Upper lobe of right lung (tissue), 1 donor: ENCODE measurements at regions not wholly inside any gene's neighbourhood (a gene's known extent, or its start where the extent isn't known, plus 50 kb on each side); places are given as distances from the start of the nearest gene placed in this dataset.
A peak's percentile ranks its signal among the peaks of the same experiment; 100 is the strongest.

Source experiments
- ATAC-seq: fragments of 200-7000 bp; cut with Tn5 transposase; one replicate; pipeline ENCODE4 v1.9.1; 2020; ENCODE audit warnings: mild to moderate bottlenecking, moderate library complexity
- DNase-seq: peaks from one replicate; pipeline ENCODE4 v3.0.0-alpha.2; 2020
- H3K27ac ChIP-seq: fragments of 200-600 bp; one replicate; pipeline ENCODE4 v1.8.0; 2022
- H3K27me3 ChIP-seq: fragments of 200-600 bp; one replicate; pipeline ENCODE4 v1.8.0; 2022; ENCODE audit warnings: mild to moderate bottlenecking
- H3K36me3 ChIP-seq: fragments of 200-600 bp; one replicate; pipeline ENCODE4 v1.8.0; 2022
- H3K4me1 ChIP-seq: fragments of 200-600 bp; one replicate; pipeline ENCODE4 v1.8.0; 2022
- H3K4me3 ChIP-seq: fragments of 200-600 bp; one replicate; pipeline ENCODE4 v1.8.0; 2022; ENCODE audit warnings: mild to moderate bottlenecking
- H3K9me3 ChIP-seq: fragments of 200-600 bp; one replicate; pipeline ENCODE4 v1.8.0; 2022
- intact Hi-C: fragments of 100-400 bp; cut with DNase I; formaldehyde crosslinking; loops from one replicate; pipeline ENCODE4 v1.11.0; 2022
- TF ChIP-seq, protein P1 (sequence below): fragments of 200-600 bp; IDR thresholded peaks from one replicate; pipeline ENCODE4 v1.8.0; 2022; ENCODE audit warnings: antibody characterized with exemption
- donor health status: DM: no; HTN: yes; CAD: no; lungs with severe emphysema.

DNA sequence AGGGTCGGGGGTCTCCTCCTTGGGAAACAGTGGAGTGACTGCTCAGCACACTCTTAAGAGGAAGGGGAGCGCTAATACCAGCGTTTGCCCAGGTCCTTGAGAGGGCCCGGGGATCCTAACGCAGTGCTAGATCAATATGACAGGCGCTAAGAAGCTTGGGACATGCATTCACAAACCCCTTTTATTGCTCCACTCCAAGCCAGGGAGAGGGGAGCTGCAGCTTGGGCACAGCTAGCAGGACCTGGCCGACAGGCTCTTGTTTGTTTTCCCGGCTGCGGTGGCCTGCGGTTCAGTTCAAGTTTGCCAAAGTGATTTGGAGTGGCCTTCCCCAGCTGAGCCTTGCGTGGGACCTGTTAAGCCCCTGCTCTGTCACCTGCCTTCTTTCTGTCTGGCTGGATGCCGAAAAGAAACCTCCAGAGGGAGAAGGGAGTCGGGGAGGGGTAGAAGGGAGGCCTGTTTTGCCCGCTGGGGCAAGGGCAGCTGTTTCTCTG lies 152.1 kb downstream of the GLI2 start:
- DNase-seq (no peak), ATAC-seq (peak; percentile 37)
- Histone ChIP-seq H3K4me3 (no peak overlapping the region), H3K36me3 (no peaks in the 10 kb centered on the region), H3K9me3 (no peaks in the 10 kb centered on the region), H3K27ac (no peak overlapping the region), H3K4me1 (no peaks in the 10 kb centered on the region), H3K27me3 (no peaks in the 10 kb centered on the region)
- intact Hi-C loops = no loop called here
- TF ChIP-seq, protein P1, sequence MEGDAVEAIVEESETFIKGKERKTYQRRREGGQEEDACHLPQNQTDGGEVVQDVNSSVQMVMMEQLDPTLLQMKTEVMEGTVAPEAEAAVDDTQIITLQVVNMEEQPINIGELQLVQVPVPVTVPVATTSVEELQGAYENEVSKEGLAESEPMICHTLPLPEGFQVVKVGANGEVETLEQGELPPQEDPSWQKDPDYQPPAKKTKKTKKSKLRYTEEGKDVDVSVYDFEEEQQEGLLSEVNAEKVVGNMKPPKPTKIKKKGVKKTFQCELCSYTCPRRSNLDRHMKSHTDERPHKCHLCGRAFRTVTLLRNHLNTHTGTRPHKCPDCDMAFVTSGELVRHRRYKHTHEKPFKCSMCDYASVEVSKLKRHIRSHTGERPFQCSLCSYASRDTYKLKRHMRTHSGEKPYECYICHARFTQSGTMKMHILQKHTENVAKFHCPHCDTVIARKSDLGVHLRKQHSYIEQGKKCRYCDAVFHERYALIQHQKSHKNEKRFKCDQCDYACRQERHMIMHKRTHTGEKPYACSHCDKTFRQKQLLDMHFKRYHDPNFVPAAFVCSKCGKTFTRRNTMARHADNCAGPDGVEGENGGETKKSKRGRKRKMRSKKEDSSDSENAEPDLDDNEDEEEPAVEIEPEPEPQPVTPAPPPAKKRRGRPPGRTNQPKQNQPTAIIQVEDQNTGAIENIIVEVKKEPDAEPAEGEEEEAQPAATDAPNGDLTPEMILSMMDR = no peak

DNA sequence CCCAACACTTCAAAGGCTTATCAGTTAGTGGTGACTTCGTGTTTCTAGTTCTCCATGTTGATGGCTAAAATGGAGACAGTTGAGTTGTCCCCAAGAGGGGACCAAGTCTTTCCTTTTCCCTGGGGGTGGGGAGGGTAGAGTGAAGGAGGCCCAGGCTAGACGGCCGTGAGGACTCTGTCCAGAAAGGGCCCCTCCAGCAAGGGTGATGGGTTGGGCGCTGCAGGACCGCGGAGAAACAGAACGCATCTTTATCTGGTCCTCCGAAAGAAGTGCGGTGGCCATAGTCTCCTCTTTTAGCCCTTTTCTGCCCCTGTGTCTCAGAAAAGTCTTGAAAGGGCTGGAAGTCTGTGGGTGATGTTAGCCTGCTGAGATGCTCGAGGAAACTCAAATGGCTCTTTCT lies 153.2 kb downstream of the GLI2 start:
- no peak for ATAC-seq

DNA sequence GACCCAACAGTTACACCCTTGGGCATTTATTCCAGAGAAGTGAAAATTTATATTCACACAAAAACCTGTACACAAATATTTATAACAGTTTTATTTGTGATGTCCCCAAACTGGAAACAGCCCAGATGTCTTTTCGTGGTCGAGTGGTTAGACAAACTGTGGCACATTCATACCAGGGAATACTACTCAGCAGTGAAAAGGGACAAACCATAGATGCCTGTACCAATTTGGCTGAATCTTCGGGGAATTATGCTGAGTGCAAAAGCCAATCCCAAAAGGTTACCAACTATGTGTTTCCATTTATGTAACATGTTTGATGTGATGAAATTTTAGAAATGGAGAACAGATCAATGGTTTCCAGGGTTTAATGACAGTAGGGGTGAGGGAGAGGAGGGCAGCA lies 154.3 kb downstream of the GLI2 start:
- Histone ChIP-seq H3K27me3 (no peaks in the 10 kb centered on the region), H3K4me1 (no peaks in the 10 kb centered on the region), H3K9me3 (no peaks in the 10 kb centered on the region), H3K36me3 (no peaks in the 10 kb centered on the region), H3K27ac (no peak overlapping the region), H3K4me3 (no peak overlapping the region)
- TF ChIP-seq, protein P1 = no peak
- intact Hi-C loops = no loop called here
- ATAC-seq = no peak
- DNase-seq = no peak

More for the DNA sequence above, 153.2 kb downstream of the GLI2 start:
- Histone ChIP-seq H3K4me3 (no peak overlapping the region), H3K9me3 (no peaks in the 10 kb centered on the region), H3K36me3 (no peaks in the 10 kb centered on the region), H3K27me3 (no peaks in the 10 kb centered on the region), H3K27ac (no peak overlapping the region), H3K4me1 (no peaks in the 10 kb centered on the region)
- intact Hi-C loops = no loop called here
- TF ChIP-seq, protein P1 = no peak
- DNase-seq = no peak

DNA sequence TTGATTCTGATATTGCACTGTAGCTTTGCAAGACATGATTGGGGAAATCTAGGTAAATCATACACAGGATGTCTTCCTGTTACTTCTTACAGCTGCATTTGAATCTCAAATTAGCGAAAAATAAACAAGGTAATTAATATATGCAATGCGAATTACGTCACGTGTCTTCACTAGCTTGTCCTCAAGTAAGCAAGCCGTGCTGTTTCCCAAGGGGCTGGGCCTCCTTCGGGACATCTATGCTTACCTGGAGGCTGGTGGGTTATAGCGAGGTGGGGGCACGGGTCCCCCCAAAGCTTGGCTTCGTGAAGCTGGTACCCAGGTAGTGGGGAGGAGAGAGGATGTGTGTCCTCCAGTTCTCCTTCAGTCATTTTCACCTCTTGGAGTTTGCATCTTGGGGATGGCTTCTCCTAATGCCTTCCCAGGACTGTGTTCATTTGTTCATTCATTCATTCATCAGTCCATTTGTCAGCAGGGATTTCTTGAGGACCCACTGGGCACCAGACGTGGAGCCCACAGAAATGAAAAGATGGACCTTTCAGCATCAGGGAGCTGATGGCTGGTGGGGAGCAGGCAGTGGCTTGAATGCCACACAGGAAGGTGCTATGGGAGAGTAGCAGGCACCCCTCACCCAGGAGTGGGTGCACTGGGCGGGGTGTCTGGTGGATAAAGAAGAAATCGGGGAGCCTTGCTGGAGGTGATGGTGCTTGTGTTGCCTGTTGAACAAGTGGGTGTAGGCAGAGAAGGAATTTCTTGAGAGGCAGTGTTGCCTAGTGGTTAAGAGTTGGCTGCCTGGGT lies 155.1 kb downstream of the GLI2 start:
- no peak for ATAC-seq
- no peak for DNase-seq
- H3K36me3 ChIP-seq = no peaks in the 10 kb centered on the region
- TF ChIP-seq, protein P1 = no peak
- no peaks in the 10 kb centered on the region for H3K4me1 ChIP-seq
- intact Hi-C loops = no loop called here
- no peak overlapping the region for H3K4me3 ChIP-seq
- H3K27ac ChIP-seq = no peak overlapping the region
- no peaks in the 10 kb centered on the region for H3K27me3 ChIP-seq
- H3K9me3 ChIP-seq = no peaks in the 10 kb centered on the region

DNA sequence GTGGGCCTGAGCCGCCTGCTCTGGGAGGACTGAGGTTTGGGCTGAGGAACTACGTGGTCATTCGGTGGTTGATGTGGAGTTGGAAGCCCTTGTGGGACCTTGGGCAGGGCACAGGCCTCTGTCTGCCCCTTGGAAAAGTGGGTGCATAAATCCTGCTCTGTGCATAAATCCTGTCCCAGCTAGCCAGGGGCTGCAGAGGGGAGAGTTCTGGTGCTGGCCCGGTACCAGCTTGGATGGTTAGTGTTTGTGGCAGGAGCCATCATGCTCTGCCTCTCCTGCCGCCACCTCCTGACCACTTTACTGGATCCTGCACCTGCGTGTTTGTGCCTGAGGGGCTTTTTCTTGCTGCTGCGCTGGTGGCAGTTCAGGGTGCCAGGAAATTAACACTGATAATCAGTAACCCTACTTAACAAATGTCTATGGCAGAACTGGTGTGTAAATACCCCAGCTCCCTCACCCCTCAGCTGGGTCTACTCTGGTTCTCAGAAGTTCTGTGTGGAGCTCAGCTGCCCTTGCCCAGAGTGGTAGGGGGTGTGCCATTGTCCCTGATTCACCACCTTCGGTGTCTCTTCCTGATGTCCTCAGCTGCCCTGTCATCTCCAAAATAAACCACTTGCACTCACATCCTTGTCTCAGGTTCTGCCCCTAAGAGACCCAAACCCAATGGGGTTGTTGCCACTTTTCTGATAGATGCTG lies 156.8 kb downstream of the GLI2 start:
- ATAC-seq = no peak
- no peaks in the 10 kb centered on the region for H3K27me3 ChIP-seq
- H3K27ac ChIP-seq = no peak overlapping the region
- no peak overlapping the region for H3K4me3 ChIP-seq
- no peak for DNase-seq
- H3K36me3 ChIP-seq = no peaks in the 10 kb centered on the region
- no peaks in the 10 kb centered on the region for H3K4me1 ChIP-seq
- no peaks in the 10 kb centered on the region for H3K9me3 ChIP-seq
- intact Hi-C loops = no loop called here
- TF ChIP-seq, protein P1 = no peak
